ENCODE measurements at regions not wholly inside any gene's neighbourhood (a gene's known extent, or its start where the extent isn't known, plus 50 kb on each side); places are given as distances from the start of the nearest gene placed in this dataset.

- no peaks in the 10 kb centered on the region for H3K27me3 ChIP-seq
- 91 to 100% methylated on average over 1 of the region's 1 CpG for WGBS, 2 donors
- H3K27ac ChIP-seq = peak overlapping the region in 3 of 4 donors; percentile 14 to 64 (median 52)
- DNase-seq (no peak), ATAC-seq (ENCODE audit: low FRiP score in 2 of 2) (no peak)
- H3K4me3 ChIP-seq = no peak overlapping the region
- H3K36me3 ChIP-seq = no peaks in the 10 kb centered on the region
- no peaks in the 10 kb centered on the region for H3K9me3 ChIP-seq
- TF ChIP-seq EP300 (IDR thresholded peaks at IDR 0.05) (no peak), POLR2A (IDR thresholded peaks at IDR 0.05) (no peak), CTCF (IDR thresholded peaks at IDR 0.05) (no peak), POLR2AphosphoS5 (IDR thresholded peaks at IDR 0.05) (no peak)
- peaks cover 11 to 33% (median 17%) of the 10 kb centered on the region in 4 donors for H3K4me1 ChIP-seq
Observed at GRCh38 chr2:37852585-37853014, 72.5 kb upstream of the RMDN2 start.

DNA sequence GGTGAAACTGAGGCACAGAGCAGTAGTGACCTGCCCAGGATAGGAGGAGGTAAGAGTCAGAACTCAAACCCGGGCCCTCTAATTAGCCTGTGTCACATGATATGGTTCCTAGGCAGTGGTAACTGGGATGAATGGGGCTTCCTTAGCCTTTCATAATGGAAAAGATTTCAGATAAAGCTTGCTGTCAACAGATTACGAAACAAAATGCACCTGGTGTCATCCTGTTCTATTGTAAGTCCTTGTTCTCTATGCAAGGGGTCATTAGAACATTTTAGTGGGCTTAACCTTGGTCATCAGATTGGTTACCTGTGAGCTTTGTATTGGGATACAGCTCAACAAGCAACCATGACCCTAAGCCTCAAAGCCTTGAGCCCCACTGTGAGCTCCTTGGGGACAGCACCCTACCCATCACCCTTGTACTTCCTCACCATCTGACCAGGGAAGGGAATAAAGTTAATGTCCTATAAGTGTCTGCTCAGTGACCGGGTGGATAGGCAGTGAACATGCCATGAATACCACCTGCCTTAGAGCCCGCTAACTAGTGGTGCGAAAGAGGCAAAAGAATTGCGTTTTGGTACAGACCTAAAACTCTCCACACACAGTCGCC, 70.3 kb upstream of the RMDN2 start:
- TF ChIP-seq CTCF (IDR thresholded peaks at IDR 0.05) (no peak), EP300 (IDR thresholded peaks at IDR 0.05) (no peak), POLR2AphosphoS5 (IDR thresholded peaks at IDR 0.05) (no peak), POLR2A (IDR thresholded peaks at IDR 0.05) (no peak)
- ATAC-seq (ENCODE audit: low FRiP score in 2 of 2) (no peak), DNase-seq (no peak)
- peaks cover 0 to 10% (median 2%) of the 10 kb centered on the region in 4 donors for H3K9me3 ChIP-seq
- H3K27ac ChIP-seq = peak overlapping the region; percentile 12 to 75 (median 74)
- 64 to 72% methylated on average over 7 of the region's 7 CpGs for WGBS, 2 donors
- H3K36me3 ChIP-seq = no peaks in the 10 kb centered on the region
- peaks cover 11 to 33% (median 17%) of the 10 kb centered on the region in 4 donors for H3K4me1 ChIP-seq
- H3K27me3 ChIP-seq = no peaks in the 10 kb centered on the region
- no peak overlapping the region for H3K4me3 ChIP-seq

DNA sequence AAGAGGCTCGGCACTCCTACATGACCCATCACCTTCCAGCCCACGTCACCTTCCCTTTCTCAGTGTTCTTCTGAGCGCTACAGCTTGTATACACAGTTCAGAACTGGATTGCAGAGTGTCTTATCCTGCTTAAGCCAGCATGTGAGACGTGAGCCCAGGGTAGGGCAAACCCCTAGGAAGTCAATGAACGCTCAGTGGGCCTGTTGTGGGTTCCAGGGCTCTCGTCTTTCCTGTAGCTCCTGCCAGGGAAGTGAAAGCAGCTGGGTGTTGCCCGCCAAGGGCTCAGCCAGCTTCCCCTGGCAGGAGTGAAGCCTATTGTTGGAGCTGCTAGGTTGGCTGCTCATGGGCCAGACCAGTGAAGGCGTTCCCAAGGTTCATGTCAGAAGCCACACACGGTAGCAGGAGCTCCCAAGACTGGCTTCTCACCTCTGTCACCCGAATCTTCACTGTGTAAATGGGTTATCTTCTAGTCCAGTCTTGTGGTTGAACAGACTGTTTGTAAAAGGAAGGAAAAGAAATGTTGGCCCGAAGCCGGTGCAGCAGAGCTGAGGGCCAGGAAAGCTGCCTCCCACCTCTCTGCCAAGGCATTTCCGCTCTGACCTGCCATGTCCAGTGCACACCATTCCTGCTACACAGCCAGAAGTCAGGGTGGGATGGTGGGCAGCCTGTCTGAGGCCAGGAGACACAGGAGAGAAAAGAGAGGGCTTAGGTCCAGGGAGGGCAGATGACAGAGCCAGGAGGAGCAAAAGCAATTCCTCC, 69.6 kb upstream of the RMDN2 start:
- peak overlapping the region; percentile 20 to 75 (median 74) for H3K27ac ChIP-seq
- TF ChIP-seq POLR2AphosphoS5 (IDR thresholded peaks at IDR 0.05) (peak in 1 of 2 donors; percentile 29), POLR2A (IDR thresholded peaks at IDR 0.05) (no peak)
- ATAC-seq (ENCODE audit: low FRiP score in 2 of 2) (peak; percentile 62 to 68), DNase-seq (peak in 1 of 2 donors; percentile 68)
- no peaks in the 10 kb centered on the region for H3K36me3 ChIP-seq
- peaks cover 0 to 11% (median 4%) of the 10 kb centered on the region in 4 donors for H3K9me3 ChIP-seq
- WGBS, 2 donors = 40 to 53% methylated on average over 7 to 13 of the region's 13 CpGs
- H3K4me1 ChIP-seq = peaks cover 11 to 33% (median 17%) of the 10 kb centered on the region in 4 donors
- H3K27me3 ChIP-seq = no peaks in the 10 kb centered on the region
- no peak overlapping the region for H3K4me3 ChIP-seq

- no peak overlapping the region for H3K4me3 ChIP-seq
- TF ChIP-seq EP300 (IDR thresholded peaks at IDR 0.05) = no peak
- TF ChIP-seq CTCF (IDR thresholded peaks at IDR 0.05) = no peak
- no peak for TF ChIP-seq POLR2A (IDR thresholded peaks at IDR 0.05)
- no peak for TF ChIP-seq POLR2AphosphoS5 (IDR thresholded peaks at IDR 0.05)
- H3K36me3 ChIP-seq = no peaks in the 10 kb centered on the region
- DNase-seq (no peak), ATAC-seq (ENCODE audit: low FRiP score in 2 of 2) (peak in 1 of 2 donors; percentile 5)
- peak overlapping the region in 3 of 4 donors; percentile 74 to 75 (median 75) for H3K27ac ChIP-seq
- 50 to 52% methylated on average over 5 to 7 of the region's 7 CpGs for WGBS, 2 donors
- no peaks in the 10 kb centered on the region for H3K27me3 ChIP-seq
- peaks cover 11 to 32% (median 15%) of the 10 kb centered on the region in 4 donors for H3K4me1 ChIP-seq
- H3K9me3 ChIP-seq = peaks cover 0 to 11% (median 4%) of the 10 kb centered on the region in 4 donors
Observed at GRCh38 chr2:37856101-37856751, 68.9 kb upstream of the RMDN2 start.
